ENCODE measurements at regions not wholly inside any gene's neighbourhood (a gene's known extent, or its start where the extent isn't known, plus 50 kb on each side); places are given as distances from the start of the nearest gene placed in this dataset.
A peak's percentile ranks its signal among the peaks of the same experiment; 100 is the strongest.

DNA sequence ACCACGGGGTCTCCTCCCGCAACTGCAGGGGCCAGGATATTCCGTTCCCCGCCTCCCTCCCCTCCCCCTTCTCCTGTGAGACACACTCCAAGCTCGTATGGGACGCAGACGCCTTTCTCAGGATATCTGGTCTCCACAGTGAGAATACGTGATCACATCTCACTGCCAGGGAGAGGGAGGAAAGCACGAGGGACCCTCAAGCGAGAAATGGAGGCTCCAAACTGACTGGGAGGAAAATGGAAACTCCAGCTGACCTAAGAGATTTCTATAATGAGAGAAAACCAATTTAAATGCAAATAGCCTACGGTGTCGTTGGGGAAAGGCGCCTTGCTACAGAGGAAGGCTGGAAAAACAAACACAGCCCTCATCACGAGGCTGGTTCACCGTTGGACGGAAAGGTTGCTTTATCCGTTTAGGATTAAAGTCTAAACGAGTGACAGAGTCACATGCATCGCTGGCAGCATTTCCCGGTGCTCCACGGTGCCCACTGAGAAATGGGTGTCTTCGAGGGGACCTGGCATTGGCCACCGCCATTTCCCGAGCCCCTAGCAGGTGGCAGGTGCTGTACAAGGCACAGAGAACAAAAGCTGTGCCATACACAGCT is 116.9 kb upstream of the CPEB4 start:
- Histone ChIP-seq H3K4me1 (ENCODE audit: control insufficient read depth in 5 of 5, insufficient read depth in 5 of 5, low read length in 5 of 5) (no peaks in the 10 kb centered on the region), H3K9ac (ENCODE audit: insufficient read depth in 1 of 2, low read length in 2 of 2) (no peak overlapping the region), H3K27ac (ENCODE audit: low read depth in 1 of 2, low read length in 1 of 2) (no peak overlapping the region), H3K4me3 (no peak overlapping the region), H3K9me3 (ENCODE audit: control insufficient read depth in 4 of 4, insufficient read depth in 3 of 4, low read length in 3 of 4) (peaks cover 0 to 2% (median 0%) of the 10 kb centered on the region in 4 donors), H3K27me3 (ENCODE audit: control insufficient read depth in 3 of 3, insufficient read depth in 3 of 3, low read length in 2 of 3) (no peaks in the 10 kb centered on the region), H3K36me3 (ENCODE audit: control insufficient read depth in 4 of 4, insufficient read depth in 4 of 4, low read length in 4 of 4) (no peaks in the 10 kb centered on the region)
- 64 to 65% methylated on average over 24 of the region's 24 CpGs for WGBS, 2 donors
- TF ChIP-seq CTCF (IDR thresholded peaks at IDR 0.05; ENCODE audit: control extremely low read depth, extremely low read depth): no peak
- ATAC-seq (ENCODE audit: insufficient read depth, low FRiP score) (no peak), DNase-seq (peak in 1 of 3 donors; percentile 24)

DNA sequence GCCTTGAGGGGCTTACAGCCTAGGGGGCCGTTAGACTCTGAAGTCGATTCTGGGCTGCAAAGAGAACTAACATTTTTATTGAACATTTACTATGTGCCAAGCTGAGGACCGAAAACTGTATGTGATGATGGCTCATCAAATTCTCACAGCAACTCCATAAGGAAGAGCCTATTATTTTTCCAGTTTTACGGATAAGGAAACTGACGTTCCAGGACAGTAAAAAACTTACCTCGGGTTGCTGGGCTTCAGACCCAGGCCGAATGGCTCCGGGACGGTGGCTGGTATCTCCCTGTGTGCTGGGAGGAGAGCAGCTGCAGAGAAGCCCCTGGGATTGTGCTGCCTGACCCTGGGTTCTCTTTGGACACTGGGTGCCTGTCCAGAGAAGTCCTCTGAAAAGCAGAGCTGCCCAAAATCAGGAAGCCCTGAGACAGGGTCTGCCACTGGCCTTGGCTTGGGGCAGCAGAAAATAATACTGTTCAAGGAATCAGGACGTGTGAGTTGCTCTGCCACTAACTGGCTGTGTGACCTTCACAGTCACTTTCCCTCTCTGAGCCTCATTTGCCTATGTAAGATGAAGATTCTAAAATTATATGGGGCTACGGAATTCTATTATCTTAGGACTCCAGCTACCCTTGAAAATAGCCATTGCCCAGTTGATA is 116.3 kb upstream of the CPEB4 start:
- ATAC-seq (ENCODE audit: insufficient read depth, low FRiP score): no peak
- no peak for DNase-seq
- 86 to 88% methylated on average over 11 of the region's 11 CpGs for WGBS, 2 donors
- no peak for TF ChIP-seq CTCF (IDR thresholded peaks at IDR 0.05; ENCODE audit: control extremely low read depth, extremely low read depth)
- Histone ChIP-seq H3K27me3 (ENCODE audit: control insufficient read depth in 3 of 3, insufficient read depth in 3 of 3, low read length in 2 of 3) (no peaks in the 10 kb centered on the region), H3K4me3 (no peak overlapping the region), H3K4me1 (ENCODE audit: control insufficient read depth in 5 of 5, insufficient read depth in 5 of 5, low read length in 5 of 5) (no peaks in the 10 kb centered on the region), H3K9ac (ENCODE audit: insufficient read depth in 1 of 2, low read length in 2 of 2) (no peak overlapping the region), H3K27ac (ENCODE audit: low read depth in 1 of 2, low read length in 1 of 2) (no peak overlapping the region), H3K9me3 (ENCODE audit: control insufficient read depth in 4 of 4, insufficient read depth in 3 of 4, low read length in 3 of 4) (peaks cover 0 to 2% (median 0%) of the 10 kb centered on the region in 4 donors), H3K36me3 (ENCODE audit: control insufficient read depth in 4 of 4, insufficient read depth in 4 of 4, low read length in 4 of 4) (no peaks in the 10 kb centered on the region)

GRCh38 chr5:173772384-173773059 is 115.6 kb upstream of the CPEB4 start:
- TF ChIP-seq CTCF (IDR thresholded peaks at IDR 0.05; ENCODE audit: control extremely low read depth, extremely low read depth): no peak
- DNase-seq: no peak
- no peaks in the 10 kb centered on the region for H3K4me1 ChIP-seq (ENCODE audit: control insufficient read depth in 5 of 5, insufficient read depth in 5 of 5, low read length in 5 of 5)
- H3K9me3 ChIP-seq (ENCODE audit: control insufficient read depth in 4 of 4, insufficient read depth in 3 of 4, low read length in 3 of 4): peaks cover 0 to 2% (median 0%) of the 10 kb centered on the region in 4 donors
- H3K36me3 ChIP-seq (ENCODE audit: control insufficient read depth in 4 of 4, insufficient read depth in 4 of 4, low read length in 4 of 4): no peaks in the 10 kb centered on the region
- H3K9ac ChIP-seq (ENCODE audit: insufficient read depth in 1 of 2, low read length in 2 of 2): no peak overlapping the region
- H3K27me3 ChIP-seq (ENCODE audit: control insufficient read depth in 3 of 3, insufficient read depth in 3 of 3, low read length in 2 of 3): no peaks in the 10 kb centered on the region
- ATAC-seq (ENCODE audit: insufficient read depth, low FRiP score): no peak
- no peak overlapping the region for H3K4me3 ChIP-seq
- H3K27ac ChIP-seq (ENCODE audit: low read depth in 1 of 2, low read length in 1 of 2): no peak overlapping the region
- 60 to 71% methylated on average over 9 of the region's 9 CpGs for WGBS, 2 donors

Data from lung (tissue), 11 donors.